Cardiac fibroblast (primary cell): ENCODE measurements at regions not wholly inside any gene's neighbourhood (a gene's known extent, or its start where the extent isn't known, plus 50 kb on each side); places are given as distances from the start of the nearest gene placed in this dataset.

Experiments
- DNase-seq, 2 donors: peaks; one replicate each; pipeline versions ENCODE4 v3.0.0 to v3.0.0-alpha.2; 2010; ENCODE audit warnings: low read depth in 2 of 2
- H3K4me3 ChIP-seq, 2 donors: replicated peaks in 1 of 2; 1 replicate in 1 of 2; 2 replicates in 1 of 2; pipeline ENCODE4 v1.5.1; 2011; ENCODE audit warnings: low read depth in 2 of 2, low read length in 2 of 2, mild to moderate bottlenecking in 2 of 2, moderate library complexity in 1 of 2
- CTCF ChIP-seq: IDR thresholded peaks from one replicate; pipeline ENCODE4 v1.5.1; 2011; ENCODE audit warnings: low read depth, mild to moderate bottlenecking, low read length, inconsistent platforms

DNA sequence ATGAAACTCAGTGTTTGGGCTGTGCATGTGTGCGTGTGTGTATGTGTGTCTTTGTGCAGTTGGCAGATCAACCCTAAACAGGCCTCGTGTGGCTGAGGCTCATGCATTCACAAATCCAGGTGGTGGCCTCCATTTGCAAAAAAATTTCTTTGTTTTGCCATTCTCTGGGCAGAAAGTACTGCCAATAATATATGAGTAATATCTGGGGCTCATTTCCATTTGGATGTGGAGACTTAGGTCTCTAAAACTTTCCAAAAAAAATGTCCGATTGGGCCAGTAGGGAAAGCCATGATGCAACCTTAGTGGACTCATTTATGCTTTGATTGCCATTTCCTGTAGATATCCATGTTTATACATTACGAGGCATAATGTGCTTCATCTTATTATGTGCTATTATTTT, 77.9 kb upstream of the RPS23 start:
- TF ChIP-seq CTCF: no peak
- no peak overlapping the region for H3K4me3 ChIP-seq
- DNase-seq: peak; percentile 84 to 87

- no peak for TF ChIP-seq CTCF
- no peak overlapping the region for H3K4me3 ChIP-seq
- DNase-seq: no peak
Measured at GRCh38 chr5:82355496-82355895, 77.3 kb upstream of the RPS23 start.

DNA sequence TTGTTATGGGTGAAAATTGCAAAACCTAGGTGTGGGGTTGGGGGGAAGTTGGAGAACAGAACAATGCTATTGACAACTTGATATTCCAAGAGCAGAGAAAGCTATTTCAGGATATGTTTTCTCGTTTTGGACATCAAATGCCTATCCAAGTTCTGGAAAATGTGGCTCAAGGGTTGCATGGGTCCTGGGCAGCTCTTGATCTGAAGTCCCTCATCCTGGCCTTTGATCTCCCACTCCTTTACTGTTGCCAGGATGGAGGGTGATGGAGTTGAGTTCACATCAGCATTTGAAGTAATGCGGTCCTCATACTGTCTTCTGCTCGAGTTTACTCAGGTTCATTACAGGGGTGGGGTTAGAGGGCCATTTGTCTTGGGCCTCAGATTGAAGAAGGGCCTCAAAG, 76.9 kb upstream of the RPS23 start:
- H3K4me3 ChIP-seq: no peak overlapping the region
- DNase-seq: no peak
- no peak for TF ChIP-seq CTCF

GRCh38 chr5:82354543-82354942, 76.4 kb upstream of the RPS23 start:
- H3K4me3 ChIP-seq: no peak overlapping the region
- no peak for DNase-seq
- no peak for TF ChIP-seq CTCF

GRCh38 chr5:82353522-82353921, 75.4 kb upstream of the RPS23 start:
- no peak overlapping the region for H3K4me3 ChIP-seq
- no peak for DNase-seq
- TF ChIP-seq CTCF: no peak

- DNase-seq: peak; percentile 33 to 70
- no peak overlapping the region for H3K4me3 ChIP-seq
- no peak for TF ChIP-seq CTCF
Measured at GRCh38 chr5:82352146-82352791, 74.1 kb upstream of the RPS23 start.

DNA sequence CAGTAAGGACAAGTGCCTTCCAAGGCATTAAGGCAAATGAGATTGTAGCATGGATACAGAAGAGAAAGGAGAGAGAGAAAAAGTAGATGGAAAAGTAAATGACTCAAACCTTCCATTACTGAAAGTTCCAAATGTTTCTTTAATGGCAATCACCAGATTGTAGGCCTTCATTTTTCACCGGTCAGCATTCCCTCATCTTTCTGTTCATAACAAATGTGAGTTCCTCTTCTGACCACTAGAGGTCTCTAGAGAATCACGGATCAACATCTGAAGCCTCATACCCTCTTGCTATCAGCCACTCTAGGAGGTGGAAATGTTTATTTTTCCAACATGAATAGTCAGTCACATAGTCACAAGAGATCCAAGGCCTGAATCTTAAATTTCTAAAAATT, 73.6 kb upstream of the RPS23 start:
- TF ChIP-seq CTCF: peak; percentile 67
- no peak overlapping the region for H3K4me3 ChIP-seq
- peak; percentile 90 to 94 for DNase-seq
